CD4-positive, alpha-beta T cell treated with Interferon gamma for 1 hour (primary cell): ENCODE measurements at regions not wholly inside any gene's neighbourhood (a gene's known extent, or its start where the extent isn't known, plus 50 kb on each side); places are given as distances from the start of the nearest gene placed in this dataset.
"Not testable (repeated sequence)": the region's sequence is repeated elsewhere in the genome, so short reads cannot be mapped to it uniquely, and the experiment has no call there.

Source experiments
- DNase-seq: peaks from one replicate; pipeline ENCODE4 v3.0.0-alpha.2; 2020

- DNase-seq = no peak
These were observed 869.2 kb downstream of the TMEM121 start for GRCh38 chr14:106395456-106396050.

- DNase-seq = no peak
These were observed 870.6 kb downstream of the TMEM121 start for GRCh38 chr14:106396999-106397398.

GRCh38 chr14:106398931-106399331 is 872.5 kb downstream of the TMEM121 start:
- not testable (repeated sequence) for DNase-seq

- DNase-seq = not testable (repeated sequence)
These were observed 874.9 kb downstream of the TMEM121 start for GRCh38 chr14:106401316-106401715.

- not testable (repeated sequence) for DNase-seq
These were observed 883.8 kb downstream of the TMEM121 start for GRCh38 chr14:106410229-106410628.

GRCh38 chr14:106414464-106414863 is 888.1 kb downstream of the TMEM121 start:
- no peak for DNase-seq

GRCh38 chr14:106417224-106418049 is 891.1 kb downstream of the TMEM121 start:
- DNase-seq = peak; percentile 79

- DNase-seq = no peak
These were observed 893.1 kb downstream of the TMEM121 start for GRCh38 chr14:106419376-106419965.

- DNase-seq = not testable (repeated sequence)
These were observed 895.1 kb downstream of the TMEM121 start for GRCh38 chr14:106421431-106422033.

GRCh38 chr14:106422066-106422465 is 895.7 kb downstream of the TMEM121 start:
- no peak for DNase-seq

GRCh38 chr14:106425150-106425549 is 898.8 kb downstream of the TMEM121 start:
- DNase-seq = not testable (repeated sequence)

- peak; percentile 68 for DNase-seq
These were observed 910.0 kb downstream of the TMEM121 start for GRCh38 chr14:106436310-106436905.

- DNase-seq = peak; percentile 36
These were observed 916.5 kb downstream of the TMEM121 start for GRCh38 chr14:106442857-106443256.

GRCh38 chr14:106455026-106455425 is 928.6 kb downstream of the TMEM121 start:
- no peak for DNase-seq

- DNase-seq = peak; percentile 51
These were observed 933.8 kb downstream of the TMEM121 start for GRCh38 chr14:106459971-106460730.

GRCh38 chr14:106460916-106461315 is 934.5 kb downstream of the TMEM121 start:
- no peak for DNase-seq

GRCh38 chr14:106466483-106466882 is 940.1 kb downstream of the TMEM121 start:
- DNase-seq = not testable (repeated sequence)

GRCh38 chr14:106468869-106469268 is 942.5 kb downstream of the TMEM121 start:
- not testable (repeated sequence) for DNase-seq

GRCh38 chr14:106470028-106470427 is 943.6 kb downstream of the TMEM121 start:
- DNase-seq = not testable (repeated sequence)

GRCh38 chr14:106474261-106475028 is 948.1 kb downstream of the TMEM121 start:
- not testable (repeated sequence) for DNase-seq

- not testable (repeated sequence) for DNase-seq
These were observed 948.8 kb downstream of the TMEM121 start for GRCh38 chr14:106475214-106475613.
